Hepatocyte (in vitro differentiated cells): ENCODE measurements at regions not wholly inside any gene's neighbourhood (a gene's known extent, or its start where the extent isn't known, plus 50 kb on each side); places are given as distances from the start of the nearest gene placed in this dataset.

Experiments
- EZH2phosphoT487 ChIP-seq: fragments of 200-600 bp; sonication (generic); IDR thresholded peaks from one replicate; pipeline ENCODE4 v1.6.1; 2018; ENCODE audit warnings: antibody characterized with exemption, mild to moderate bottlenecking, low read depth, moderate library complexity; ENCODE audit not compliant: unreplicated experiment, severe bottlenecking
- TF ChIP-seq, protein P1 (sequence below): fragments of 200-600 bp; sonication (generic); IDR thresholded peaks from 2 replicates; pipeline ENCODE4 v1.5.1; 2016; ENCODE audit warnings: antibody characterized with exemption, mild to moderate bottlenecking; ENCODE audit not compliant: poor library complexity

GRCh38 chr6:121743691-121744090 is 308.2 kb downstream of the GJA1 start:
- TF ChIP-seq, protein P1, sequence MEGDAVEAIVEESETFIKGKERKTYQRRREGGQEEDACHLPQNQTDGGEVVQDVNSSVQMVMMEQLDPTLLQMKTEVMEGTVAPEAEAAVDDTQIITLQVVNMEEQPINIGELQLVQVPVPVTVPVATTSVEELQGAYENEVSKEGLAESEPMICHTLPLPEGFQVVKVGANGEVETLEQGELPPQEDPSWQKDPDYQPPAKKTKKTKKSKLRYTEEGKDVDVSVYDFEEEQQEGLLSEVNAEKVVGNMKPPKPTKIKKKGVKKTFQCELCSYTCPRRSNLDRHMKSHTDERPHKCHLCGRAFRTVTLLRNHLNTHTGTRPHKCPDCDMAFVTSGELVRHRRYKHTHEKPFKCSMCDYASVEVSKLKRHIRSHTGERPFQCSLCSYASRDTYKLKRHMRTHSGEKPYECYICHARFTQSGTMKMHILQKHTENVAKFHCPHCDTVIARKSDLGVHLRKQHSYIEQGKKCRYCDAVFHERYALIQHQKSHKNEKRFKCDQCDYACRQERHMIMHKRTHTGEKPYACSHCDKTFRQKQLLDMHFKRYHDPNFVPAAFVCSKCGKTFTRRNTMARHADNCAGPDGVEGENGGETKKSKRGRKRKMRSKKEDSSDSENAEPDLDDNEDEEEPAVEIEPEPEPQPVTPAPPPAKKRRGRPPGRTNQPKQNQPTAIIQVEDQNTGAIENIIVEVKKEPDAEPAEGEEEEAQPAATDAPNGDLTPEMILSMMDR, result no peak
- TF ChIP-seq EZH2phosphoT487, result no peak
